Astrocyte (in vitro differentiated cells and primary cell): ENCODE measurements at regions not wholly inside any gene's neighbourhood (a gene's known extent, or its start where the extent isn't known, plus 50 kb on each side); places are given as distances from the start of the nearest gene placed in this dataset.

Experiments used
- DNase-seq: peaks from one replicate; pipeline ENCODE4 v3.0.0-alpha.2; 2010; ENCODE audit warnings: low read depth
- FAIRE-seq: peaks from 2 replicates; lab custom pipeline; 2011; peaks lifted over from hg19 to GRCh38; lab: Jason Lieb, UNC
- H2AFZ ChIP-seq: 2 replicates; pipeline ENCODE4 v1.6.0; 2012; ENCODE audit warnings: low read depth, low read length, inconsistent platforms
- H3K27ac ChIP-seq: 2 replicates; pipeline ENCODE4 v1.5.1; 2011; ENCODE audit warnings: low read depth, low read length, inconsistent platforms
- H3K27me3 ChIP-seq: 2 replicates; pipeline ENCODE4 v1.6.0; 2011; ENCODE audit warnings: low read length, inconsistent platforms; ENCODE audit not compliant: insufficient read depth
- H3K36me3 ChIP-seq: 2 replicates; pipeline ENCODE4 v1.5.1; 2011; ENCODE audit warnings: low read length, inconsistent platforms; ENCODE audit not compliant: insufficient read depth
- H3K4me1 ChIP-seq: 2 replicates; pipeline ENCODE4 v1.5.1; 2011; ENCODE audit warnings: low read length, inconsistent platforms; ENCODE audit not compliant: insufficient read depth
- H3K4me2 ChIP-seq: 2 replicates; pipeline ENCODE4 v1.6.0; 2012; ENCODE audit warnings: low read length, inconsistent platforms
- H3K4me3 ChIP-seq: 2 replicates; pipeline ENCODE4 v1.5.1; 2011; ENCODE audit warnings: low read depth, mild to moderate bottlenecking, low read length, inconsistent platforms; ENCODE audit not compliant: insufficient read depth
- H3K79me2 ChIP-seq: 2 replicates; pipeline ENCODE4 v1.6.0; 2012; ENCODE audit warnings: mild to moderate bottlenecking, low read length, inconsistent platforms; ENCODE audit not compliant: insufficient read depth
- H3K9ac ChIP-seq: 2 replicates; pipeline ENCODE4 v1.6.0; 2012; ENCODE audit warnings: mild to moderate bottlenecking, low read length, inconsistent platforms
- H3K9me3 ChIP-seq: 2 replicates; pipeline ENCODE4 v1.5.1; 2012; ENCODE audit warnings: low read depth, mild to moderate bottlenecking, low read length, inconsistent platforms; ENCODE audit not compliant: insufficient read depth
- H4K20me1 ChIP-seq: 2 replicates; pipeline ENCODE4 v1.6.0; 2012; ENCODE audit warnings: low read length, inconsistent platforms; ENCODE audit not compliant: insufficient read depth
- H3K27ac Mint-ChIP-seq: one replicate; pipeline ENCODE4 v1.8.0; 2021; ENCODE audit warnings: mild to moderate bottlenecking, mixed read lengths; ENCODE audit not compliant: unreplicated experiment
- H3K27me3 Mint-ChIP-seq: one replicate; pipeline ENCODE4 v1.8.0; 2021; ENCODE audit warnings: low read depth, mixed read lengths; ENCODE audit not compliant: unreplicated experiment
- H3K36me3 Mint-ChIP-seq: one replicate; pipeline ENCODE4 v1.8.0; 2021; ENCODE audit warnings: low read depth, mixed read lengths; ENCODE audit not compliant: unreplicated experiment
- H3K4me1 Mint-ChIP-seq: one replicate; pipeline ENCODE4 v1.8.0; 2021; ENCODE audit warnings: low read depth, mixed read lengths; ENCODE audit not compliant: unreplicated experiment
- H3K4me3 Mint-ChIP-seq: one replicate; pipeline ENCODE4 v1.8.0; 2021; ENCODE audit warnings: mild to moderate bottlenecking, moderate library complexity, mixed read lengths; ENCODE audit not compliant: unreplicated experiment
- H3K9me3 Mint-ChIP-seq: one replicate; pipeline ENCODE4 v1.8.0; 2021; ENCODE audit warnings: mild to moderate bottlenecking, mixed read lengths; ENCODE audit not compliant: unreplicated experiment
- EZH2 ChIP-seq: IDR thresholded peaks from 2 replicates; pipeline ENCODE4 v1.6.1; 2012; ENCODE audit warnings: mild to moderate bottlenecking, low read length, inconsistent platforms; ENCODE audit not compliant: insufficient read depth
- TF ChIP-seq, protein P1 (sequence below): IDR thresholded peaks from 2 replicates; pipeline ENCODE4 v1.5.1; 2011; ENCODE audit warnings: low read depth, mild to moderate bottlenecking, inconsistent platforms, low read length, moderate library complexity; ENCODE audit not compliant: insufficient read depth

DNA sequence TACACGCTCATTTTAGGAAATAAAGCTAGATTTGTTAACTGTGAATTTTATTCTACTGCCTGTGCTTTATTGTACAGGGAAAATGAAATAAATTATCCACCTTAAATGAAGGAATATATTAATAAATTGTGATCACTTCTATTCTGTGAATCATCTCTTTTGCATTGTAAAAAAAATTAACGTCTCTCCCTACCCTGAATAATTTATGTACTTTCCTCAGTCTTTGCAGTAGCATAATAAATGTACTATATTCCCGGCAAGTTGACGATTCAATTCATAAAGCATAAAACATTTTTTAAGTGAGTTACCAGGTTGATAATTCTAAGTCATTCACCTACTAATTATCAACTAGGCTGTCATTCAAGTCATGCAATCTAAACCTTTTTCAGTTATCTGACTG lies 1425.3 kb upstream of the CDH9 start:
- no peak for TF ChIP-seq EZH2
- TF ChIP-seq, protein P1, sequence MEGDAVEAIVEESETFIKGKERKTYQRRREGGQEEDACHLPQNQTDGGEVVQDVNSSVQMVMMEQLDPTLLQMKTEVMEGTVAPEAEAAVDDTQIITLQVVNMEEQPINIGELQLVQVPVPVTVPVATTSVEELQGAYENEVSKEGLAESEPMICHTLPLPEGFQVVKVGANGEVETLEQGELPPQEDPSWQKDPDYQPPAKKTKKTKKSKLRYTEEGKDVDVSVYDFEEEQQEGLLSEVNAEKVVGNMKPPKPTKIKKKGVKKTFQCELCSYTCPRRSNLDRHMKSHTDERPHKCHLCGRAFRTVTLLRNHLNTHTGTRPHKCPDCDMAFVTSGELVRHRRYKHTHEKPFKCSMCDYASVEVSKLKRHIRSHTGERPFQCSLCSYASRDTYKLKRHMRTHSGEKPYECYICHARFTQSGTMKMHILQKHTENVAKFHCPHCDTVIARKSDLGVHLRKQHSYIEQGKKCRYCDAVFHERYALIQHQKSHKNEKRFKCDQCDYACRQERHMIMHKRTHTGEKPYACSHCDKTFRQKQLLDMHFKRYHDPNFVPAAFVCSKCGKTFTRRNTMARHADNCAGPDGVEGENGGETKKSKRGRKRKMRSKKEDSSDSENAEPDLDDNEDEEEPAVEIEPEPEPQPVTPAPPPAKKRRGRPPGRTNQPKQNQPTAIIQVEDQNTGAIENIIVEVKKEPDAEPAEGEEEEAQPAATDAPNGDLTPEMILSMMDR = no peak
- H3K4me2 ChIP-seq = no peak overlapping the region
- no peaks in the 10 kb centered on the region for H3K27me3 ChIP-seq
- H3K4me1 ChIP-seq = no peaks in the 10 kb centered on the region
- no peak overlapping the region for H3K4me3 ChIP-seq
- no peak overlapping the region for H3K4me3 Mint-ChIP-seq
- no peak overlapping the region for H3K27ac ChIP-seq
- no peak overlapping the region for H3K27ac Mint-ChIP-seq
- no peak overlapping the region for H3K9ac ChIP-seq
- no peaks in the 10 kb centered on the region for H3K4me1 Mint-ChIP-seq
- H4K20me1 ChIP-seq = no peaks in the 10 kb centered on the region
- H3K36me3 ChIP-seq = no peaks in the 10 kb centered on the region
- H3K36me3 Mint-ChIP-seq = no peaks in the 10 kb centered on the region
- H3K9me3 ChIP-seq = no peaks in the 10 kb centered on the region
- FAIRE-seq (no peak), DNase-seq (no peak)
- no peaks in the 10 kb centered on the region for H3K9me3 Mint-ChIP-seq
- H3K79me2 ChIP-seq = no peaks in the 10 kb centered on the region
- no peaks in the 10 kb centered on the region for H3K27me3 Mint-ChIP-seq
- no peak overlapping the region for H2AFZ ChIP-seq

DNA sequence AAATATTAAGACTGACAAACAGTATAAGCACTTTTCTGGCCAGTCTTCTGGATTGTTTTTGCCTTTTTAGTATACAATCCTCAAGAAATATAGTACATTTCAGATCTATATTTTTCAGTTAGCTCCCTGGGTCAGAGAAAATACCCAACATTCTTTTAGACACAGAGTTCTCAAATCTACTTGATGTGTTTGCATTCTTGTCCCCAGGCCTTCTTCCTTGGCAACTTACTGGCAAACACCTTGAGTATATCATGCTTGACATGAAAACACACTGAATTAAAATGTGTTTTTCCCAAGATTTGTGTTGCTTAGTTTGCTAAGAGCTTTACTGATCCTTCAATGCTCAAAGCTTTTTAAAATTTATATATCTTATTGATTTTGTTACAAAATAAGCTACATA lies 1413.1 kb upstream of the CDH9 start:
- Histone ChIP-seq H3K4me1 (no peaks in the 10 kb centered on the region), H3K27me3 (no peaks in the 10 kb centered on the region), H3K79me2 (no peaks in the 10 kb centered on the region), H3K9me3 (peaks cover 5% of the 10 kb centered on the region), H3K4me2 (no peak overlapping the region), H3K36me3 (no peaks in the 10 kb centered on the region), H4K20me1 (no peaks in the 10 kb centered on the region), H3K27ac (no peak overlapping the region), H3K4me3 (no peak overlapping the region), H2AFZ (no peak overlapping the region), H3K9ac (no peak overlapping the region)
- no peaks in the 10 kb centered on the region for H3K9me3 Mint-ChIP-seq
- TF ChIP-seq EZH2 = no peak
- H3K36me3 Mint-ChIP-seq = no peaks in the 10 kb centered on the region
- DNase-seq (no peak), FAIRE-seq (no peak)
- H3K27me3 Mint-ChIP-seq = no peaks in the 10 kb centered on the region
- H3K4me1 Mint-ChIP-seq = no peaks in the 10 kb centered on the region
- no peak overlapping the region for H3K4me3 Mint-ChIP-seq
- no peak overlapping the region for H3K27ac Mint-ChIP-seq

DNA sequence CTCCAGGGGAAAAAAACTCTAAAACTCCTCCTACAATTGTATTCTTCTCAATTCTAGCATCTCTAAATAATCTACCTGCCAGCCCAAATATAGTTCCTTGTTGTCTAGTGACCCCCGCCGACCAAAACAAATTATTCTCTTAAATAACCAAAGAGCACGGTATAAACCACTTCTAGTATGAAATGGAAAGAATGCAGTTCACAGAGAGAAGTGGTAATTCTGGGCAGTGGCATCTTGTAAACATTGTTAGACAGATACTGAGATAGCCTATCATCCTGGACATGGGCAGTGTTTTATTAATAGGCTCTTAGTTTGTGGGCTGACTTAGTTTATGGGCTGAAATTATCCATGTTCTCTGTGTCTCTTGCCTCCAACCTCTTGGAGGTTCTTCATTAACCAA lies 1412.6 kb upstream of the CDH9 start:
- H3K9me3 Mint-ChIP-seq = no peaks in the 10 kb centered on the region
- H3K9me3 ChIP-seq = peaks cover 6% of the 10 kb centered on the region
- H3K27ac Mint-ChIP-seq = no peak overlapping the region
- H3K36me3 ChIP-seq = no peaks in the 10 kb centered on the region
- no peaks in the 10 kb centered on the region for H3K4me1 ChIP-seq
- no peak overlapping the region for H3K4me3 Mint-ChIP-seq
- H3K4me2 ChIP-seq = no peak overlapping the region
- no peak overlapping the region for H3K4me3 ChIP-seq
- FAIRE-seq (no peak), DNase-seq (no peak)
- H3K27me3 Mint-ChIP-seq = no peaks in the 10 kb centered on the region
- H2AFZ ChIP-seq = no peak overlapping the region
- no peak overlapping the region for H3K27ac ChIP-seq
- no peaks in the 10 kb centered on the region for H3K4me1 Mint-ChIP-seq
- H3K36me3 Mint-ChIP-seq = no peaks in the 10 kb centered on the region
- no peaks in the 10 kb centered on the region for H3K27me3 ChIP-seq
- no peaks in the 10 kb centered on the region for H3K79me2 ChIP-seq
- no peak overlapping the region for H3K9ac ChIP-seq
- TF ChIP-seq, protein P1 = no peak
- no peak for TF ChIP-seq EZH2
- no peaks in the 10 kb centered on the region for H4K20me1 ChIP-seq
